Breast epithelium (tissue), 3 donors: ENCODE measurements at regions not wholly inside any gene's neighbourhood (a gene's known extent, or its start where the extent isn't known, plus 50 kb on each side); places are given as distances from the start of the nearest gene placed in this dataset.

Experiments
- POLR2AphosphoS5 ChIP-seq, 3 donors: sonication (generic); formaldehyde crosslinking; IDR thresholded peaks; one replicate each; pipeline ENCODE4 v1.6.1; 2017; ENCODE audit warnings: antibody characterized with exemption in 3 of 3
- TF ChIP-seq, protein P1 (sequence below), 3 donors: fragments of 450-650 bp; IDR thresholded peaks; one replicate each; pipeline ENCODE4 v1.5.1; 2016 to 2017; ENCODE audit warnings: antibody characterized with exemption in 3 of 3, mild to moderate bottlenecking in 3 of 3, moderate library complexity in 3 of 3

DNA sequence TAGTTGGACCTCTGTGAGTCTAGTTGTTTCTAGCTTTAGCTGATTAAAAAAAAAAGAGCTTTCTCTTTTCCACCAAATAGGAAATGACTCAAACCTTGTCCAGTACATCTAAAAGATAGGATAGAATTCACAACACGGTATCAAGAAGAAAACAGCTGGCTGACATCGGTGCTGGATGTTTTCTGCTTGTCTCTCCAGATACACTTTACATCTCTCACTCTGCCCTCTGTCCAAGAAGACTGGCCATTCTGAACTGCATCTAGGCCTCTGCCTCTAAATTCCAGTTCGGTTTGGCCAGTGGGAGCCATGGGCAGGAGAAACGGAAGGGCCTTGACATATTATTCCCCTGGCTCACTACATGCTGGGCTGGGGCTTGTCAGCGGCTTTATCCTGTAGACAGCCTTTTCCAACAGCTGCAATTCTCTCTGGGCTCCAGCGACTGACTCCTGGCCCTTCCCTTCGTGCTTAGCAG is 57.3 kb upstream of the SHISA3 start:
- TF ChIP-seq, protein P1, sequence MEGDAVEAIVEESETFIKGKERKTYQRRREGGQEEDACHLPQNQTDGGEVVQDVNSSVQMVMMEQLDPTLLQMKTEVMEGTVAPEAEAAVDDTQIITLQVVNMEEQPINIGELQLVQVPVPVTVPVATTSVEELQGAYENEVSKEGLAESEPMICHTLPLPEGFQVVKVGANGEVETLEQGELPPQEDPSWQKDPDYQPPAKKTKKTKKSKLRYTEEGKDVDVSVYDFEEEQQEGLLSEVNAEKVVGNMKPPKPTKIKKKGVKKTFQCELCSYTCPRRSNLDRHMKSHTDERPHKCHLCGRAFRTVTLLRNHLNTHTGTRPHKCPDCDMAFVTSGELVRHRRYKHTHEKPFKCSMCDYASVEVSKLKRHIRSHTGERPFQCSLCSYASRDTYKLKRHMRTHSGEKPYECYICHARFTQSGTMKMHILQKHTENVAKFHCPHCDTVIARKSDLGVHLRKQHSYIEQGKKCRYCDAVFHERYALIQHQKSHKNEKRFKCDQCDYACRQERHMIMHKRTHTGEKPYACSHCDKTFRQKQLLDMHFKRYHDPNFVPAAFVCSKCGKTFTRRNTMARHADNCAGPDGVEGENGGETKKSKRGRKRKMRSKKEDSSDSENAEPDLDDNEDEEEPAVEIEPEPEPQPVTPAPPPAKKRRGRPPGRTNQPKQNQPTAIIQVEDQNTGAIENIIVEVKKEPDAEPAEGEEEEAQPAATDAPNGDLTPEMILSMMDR (IDR thresholded peaks at IDR 0.05): no peak
- no peak for TF ChIP-seq POLR2AphosphoS5 (IDR thresholded peaks at IDR 0.05)
